GM21390 (cell line): ENCODE measurements at regions not wholly inside any gene's neighbourhood (a gene's known extent, or its start where the extent isn't known, plus 50 kb on each side); places are given as distances from the start of the nearest gene placed in this dataset.
"Not testable (repeated sequence)": the region's sequence is repeated elsewhere in the genome, so short reads cannot be mapped to it uniquely, and the experiment has no call there.

Experiments
- ATAC-seq: cut with Tn5 transposase; IDR thresholded peaks from one replicate; pipeline ENCODE4 v1.9.1; 2021; ENCODE audit not compliant: unreplicated experiment

GRCh38 chr5:174532455-174533453 lies 191.6 kb upstream of the MSX2 start:
- ATAC-seq, result no peak

GRCh38 chr5:174533751-174534241 lies 190.6 kb upstream of the MSX2 start:
- ATAC-seq, result no peak

- no peak for ATAC-seq
These were observed 188.7 kb upstream of the MSX2 start for GRCh38 chr5:174535669-174536068.

- ATAC-seq, result not testable (repeated sequence)
These were observed 184.6 kb upstream of the MSX2 start for GRCh38 chr5:174539823-174540222.

DNA sequence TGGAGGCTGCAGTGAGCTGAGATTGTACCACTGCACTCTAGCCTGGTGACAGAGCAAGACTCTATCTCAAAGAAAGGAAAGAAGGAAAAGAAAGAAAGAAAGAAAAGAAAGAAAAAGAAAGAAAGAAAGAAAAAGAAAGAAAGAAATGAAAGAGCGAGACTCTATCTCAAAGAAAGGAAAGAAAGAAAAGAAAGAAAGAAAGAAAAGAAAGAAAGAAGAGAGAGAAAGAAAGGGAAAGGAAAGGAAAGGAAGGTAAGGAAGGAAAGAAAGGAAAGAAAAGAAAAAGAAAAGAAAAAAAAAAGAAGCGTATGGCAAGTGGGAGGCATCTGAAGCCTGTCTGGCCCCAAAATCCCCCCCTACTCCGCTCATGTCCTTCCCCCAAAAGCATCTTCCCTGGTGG lies 182.3 kb upstream of the MSX2 start:
- no peak for ATAC-seq

DNA sequence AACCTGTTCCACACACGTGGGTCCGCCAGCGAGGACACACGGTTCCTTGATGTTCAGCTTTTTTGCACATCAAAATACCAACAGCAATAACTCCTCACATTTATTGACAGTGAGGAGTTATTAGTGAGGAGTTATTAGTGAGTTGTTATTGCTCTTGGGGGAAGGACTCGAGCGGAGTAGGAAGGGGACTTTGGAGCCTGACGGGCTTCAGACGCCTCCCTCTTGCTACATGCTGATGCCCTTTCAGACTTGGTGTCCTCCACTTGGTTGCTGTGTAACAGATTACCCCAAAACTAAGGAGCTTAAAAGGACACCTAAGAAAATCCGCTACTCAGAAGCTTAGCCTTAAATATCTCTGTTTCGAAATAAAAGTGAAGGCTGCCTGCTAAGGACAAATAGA lies 181.9 kb upstream of the MSX2 start:
- no peak for ATAC-seq

GRCh38 chr5:174545926-174546325 lies 178.5 kb upstream of the MSX2 start:
- no peak for ATAC-seq

- no peak for ATAC-seq
These were observed 176.6 kb upstream of the MSX2 start for GRCh38 chr5:174547814-174548213.

DNA sequence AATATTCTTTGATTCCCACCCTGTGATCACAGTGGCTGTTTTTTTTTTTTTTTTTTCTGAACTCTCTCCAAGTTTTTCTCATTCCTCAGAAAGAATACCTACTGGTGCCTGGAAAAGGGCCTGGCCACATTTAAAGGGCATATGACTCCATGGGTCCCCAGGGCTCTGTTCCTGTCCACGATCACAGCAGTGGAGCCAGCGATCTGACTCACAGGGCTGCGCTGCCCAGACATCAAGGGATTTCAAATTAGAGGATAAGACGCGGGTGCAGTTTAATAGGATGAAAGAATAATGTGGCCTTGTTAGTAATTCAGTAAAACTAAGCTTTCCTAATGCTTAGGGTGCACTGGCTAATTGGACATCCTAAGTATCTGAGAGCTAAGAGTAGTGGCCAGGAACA lies 175.1 kb upstream of the MSX2 start:
- no peak for ATAC-seq

DNA sequence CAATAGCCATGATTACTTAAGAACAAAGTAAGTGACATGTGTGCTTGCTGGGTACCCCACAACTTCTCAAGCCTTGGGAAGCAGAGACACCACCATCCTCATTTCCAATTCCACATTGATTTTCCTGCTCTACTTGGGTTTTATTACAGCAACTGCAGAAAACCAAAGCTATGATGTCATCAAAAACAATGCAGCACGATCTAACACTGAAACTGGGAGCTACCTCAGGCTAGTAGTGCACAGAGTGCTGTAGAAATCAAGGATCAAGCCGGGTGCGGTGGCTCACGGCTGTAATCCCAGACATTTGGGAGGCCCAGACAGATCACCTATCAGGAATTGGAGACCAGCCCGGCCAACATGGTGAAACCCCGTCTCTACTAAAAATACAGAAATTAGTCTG lies 174.4 kb upstream of the MSX2 start:
- no peak for ATAC-seq

- ATAC-seq, result no peak
These were observed 172.0 kb upstream of the MSX2 start for GRCh38 chr5:174552428-174552827.

GRCh38 chr5:174553556-174553955 lies 170.8 kb upstream of the MSX2 start:
- ATAC-seq, result no peak

- ATAC-seq, result no peak
These were observed 168.7 kb upstream of the MSX2 start for GRCh38 chr5:174555726-174556125.

DNA sequence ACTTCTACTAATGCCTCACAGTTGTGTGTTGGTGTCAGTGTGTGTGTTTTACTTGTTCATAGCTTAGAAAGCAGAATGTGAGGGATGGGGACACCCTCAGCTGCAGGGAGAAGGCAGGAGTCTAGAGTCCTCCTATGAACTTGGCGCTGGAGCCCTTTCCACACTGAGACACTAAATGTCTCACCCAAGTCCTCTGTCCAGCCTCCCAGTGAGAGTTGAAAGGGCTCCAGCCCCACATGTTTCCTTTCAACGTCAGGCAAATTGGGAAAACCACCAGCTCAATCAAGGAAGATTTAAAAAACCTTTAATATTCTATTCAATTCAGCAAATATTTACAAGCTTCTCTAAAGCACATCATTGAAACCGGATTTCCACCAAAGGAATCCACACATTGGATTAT lies 167.6 kb upstream of the MSX2 start:
- ATAC-seq, result no peak

- no peak for ATAC-seq
These were observed 166.2 kb upstream of the MSX2 start for GRCh38 chr5:174558190-174558589.

GRCh38 chr5:174559141-174559540 lies 165.2 kb upstream of the MSX2 start:
- no peak for ATAC-seq

- no peak for ATAC-seq
These were observed 164.8 kb upstream of the MSX2 start for GRCh38 chr5:174559566-174560090.

DNA sequence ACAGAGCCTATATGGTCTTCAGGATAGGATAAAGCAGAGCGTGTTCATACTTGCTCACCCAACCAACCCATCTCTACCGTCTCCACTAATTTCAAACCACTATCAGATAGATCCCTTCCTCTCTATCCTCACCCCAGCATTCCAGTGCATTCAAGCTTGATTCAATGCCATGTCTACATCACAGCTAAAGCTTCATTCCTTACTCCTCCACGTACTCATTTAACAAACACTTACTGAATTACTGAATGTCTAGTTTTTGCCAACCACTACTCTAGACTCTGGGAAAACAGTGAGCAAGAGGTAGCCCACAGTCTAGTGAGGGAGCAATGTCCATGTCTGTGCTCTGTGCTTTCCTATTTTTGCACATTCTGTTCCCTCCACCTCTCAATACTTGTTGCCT lies 163.5 kb upstream of the MSX2 start:
- no peak for ATAC-seq

GRCh38 chr5:174563040-174563439 lies 161.3 kb upstream of the MSX2 start:
- not testable (repeated sequence) for ATAC-seq

- no peak for ATAC-seq
These were observed 160.5 kb upstream of the MSX2 start for GRCh38 chr5:174563899-174564298.

DNA sequence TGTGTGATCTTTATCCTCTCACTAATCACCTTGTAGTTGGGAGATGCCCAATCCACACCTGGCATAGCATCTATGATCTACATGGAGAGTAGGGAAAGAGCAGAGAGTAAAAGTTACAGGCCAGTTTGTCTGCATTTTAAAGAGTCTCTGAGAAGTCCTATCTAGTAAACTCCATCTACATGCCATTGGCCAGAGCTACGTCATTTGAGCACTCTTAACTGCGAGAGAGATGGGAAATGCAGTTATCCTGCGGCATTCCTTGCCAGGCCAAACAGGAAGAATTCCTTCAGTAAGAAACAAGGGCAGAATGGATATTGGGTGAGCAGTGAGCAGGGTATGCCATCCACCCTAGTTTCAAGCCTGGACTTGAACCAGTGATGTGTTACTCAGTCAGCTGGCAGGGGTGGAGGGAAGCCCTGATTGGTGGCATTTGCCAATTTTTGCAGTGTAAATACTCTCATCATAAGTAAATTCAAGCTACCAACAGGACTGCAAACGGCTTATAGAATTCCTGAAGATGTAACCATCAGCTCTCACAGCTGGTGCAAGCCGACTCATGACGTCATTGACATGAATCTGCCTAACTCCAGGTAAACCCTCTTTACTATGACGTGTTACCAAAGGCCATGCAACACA lies 156.8 kb upstream of the MSX2 start:
- ATAC-seq, result no peak

DNA sequence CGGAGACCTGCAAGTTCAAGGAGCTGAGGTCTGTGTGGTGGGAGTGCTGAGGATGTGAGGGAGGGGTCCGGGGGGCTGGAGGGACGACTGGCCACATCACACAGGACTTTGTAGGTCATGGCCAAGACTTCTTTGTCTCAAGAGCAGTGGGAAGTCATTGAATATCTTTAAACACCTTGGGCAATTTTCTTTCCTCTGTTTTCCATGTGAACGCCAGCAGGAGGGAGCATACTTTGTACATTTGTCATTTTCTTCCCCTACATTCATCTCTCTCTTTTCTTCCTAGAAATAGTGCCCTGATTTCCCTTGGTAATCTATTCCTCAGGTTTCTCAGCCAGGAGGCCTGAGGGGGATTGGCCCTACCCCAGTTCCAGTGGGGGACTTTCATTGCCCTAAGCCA lies 153.7 kb upstream of the MSX2 start:
- ATAC-seq, result no peak
